AG04449 (cell line): ENCODE measurements at regions not wholly inside any gene's neighbourhood (a gene's known extent, or its start where the extent isn't known, plus 50 kb on each side); places are given as distances from the start of the nearest gene placed in this dataset.

Experiments
- CTCF ChIA-PET: fragments of 350-600 bp; formaldehyde crosslinking; extraction: SDS; loops from one replicate; lab custom pipeline; 2021; ENCODE audit warnings: antibody characterized with exemption; lab: Yijun Ruan, JAX
- POLR2A ChIA-PET: fragments of 400-600, 350-600 bp; formaldehyde crosslinking; extraction: SDS; loops from one replicate; lab custom pipeline; 2020; ENCODE audit warnings: antibody characterized with exemption, inconsistent platforms; lab: Yijun Ruan, JAX
- DNase-seq: peaks from one replicate; pipeline ENCODE4 v3.0.0-alpha.2; 2010; ENCODE audit warnings: low read depth, low spot score
- H3K4me3 ChIP-seq: 2 replicates; pipeline ENCODE4 v1.5.1; 2011; ENCODE audit warnings: low read depth, mild to moderate bottlenecking, control low read depth, low read length
- CTCF ChIP-seq: IDR thresholded peaks from one replicate; pipeline ENCODE4 v1.5.1; 2011; ENCODE audit warnings: mild to moderate bottlenecking, moderate library complexity, low read length, control low read depth, inconsistent platforms; ENCODE audit not compliant: insufficient read depth; ENCODE audit errors: missing control alignments

GRCh38 chr13:106905380-106906162 lies 337.6 kb upstream of the ARGLU1 start:
- TF ChIP-seq CTCF, result no peak
- H3K4me3 ChIP-seq, result no peak overlapping the region
- ChIA-PET CTCF (no interaction called here), POLR2A (no interaction called here)
- DNase-seq, result no peak

GRCh38 chr13:106899442-106899841 lies 331.5 kb upstream of the ARGLU1 start:
- CTCF ChIA-PET, result no interaction called here
- no peak overlapping the region for H3K4me3 ChIP-seq
- POLR2A ChIA-PET, result no interaction called here
- no peak for TF ChIP-seq CTCF
- no peak for DNase-seq

DNA sequence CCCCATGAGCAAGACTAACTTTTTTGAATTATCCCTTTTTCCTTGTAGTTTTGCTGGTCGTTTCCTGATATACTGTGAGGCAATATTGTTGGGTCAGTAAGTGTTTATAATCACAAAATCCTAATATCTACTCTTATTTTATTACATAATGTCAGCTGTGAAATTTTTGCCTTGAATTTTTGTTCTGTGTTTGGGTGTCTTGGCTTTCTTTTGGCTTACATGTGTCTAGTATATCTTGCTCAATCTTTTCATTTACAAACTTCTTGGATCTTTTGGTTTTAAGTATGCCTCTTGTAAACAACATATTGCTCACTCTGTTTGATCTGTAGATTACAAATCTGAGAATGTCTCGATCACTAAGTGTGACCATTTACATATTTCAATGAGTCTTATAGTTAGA lies 330.3 kb upstream of the ARGLU1 start:
- no peak overlapping the region for H3K4me3 ChIP-seq
- TF ChIP-seq CTCF, result no peak
- ChIA-PET CTCF (no interaction called here), POLR2A (no interaction called here)
- DNase-seq, result no peak

- CTCF ChIA-PET, result no interaction called here
- DNase-seq, result no peak
- no peak for TF ChIP-seq CTCF
- POLR2A ChIA-PET, result no interaction called here
- no peak overlapping the region for H3K4me3 ChIP-seq
Measured at GRCh38 chr13:106888148-106888547, 320.2 kb upstream of the ARGLU1 start.

GRCh38 chr13:106887686-106888085 lies 319.7 kb upstream of the ARGLU1 start:
- no peak for TF ChIP-seq CTCF
- ChIA-PET POLR2A (no interaction called here), CTCF (no interaction called here)
- DNase-seq, result no peak
- H3K4me3 ChIP-seq, result no peak overlapping the region

DNA sequence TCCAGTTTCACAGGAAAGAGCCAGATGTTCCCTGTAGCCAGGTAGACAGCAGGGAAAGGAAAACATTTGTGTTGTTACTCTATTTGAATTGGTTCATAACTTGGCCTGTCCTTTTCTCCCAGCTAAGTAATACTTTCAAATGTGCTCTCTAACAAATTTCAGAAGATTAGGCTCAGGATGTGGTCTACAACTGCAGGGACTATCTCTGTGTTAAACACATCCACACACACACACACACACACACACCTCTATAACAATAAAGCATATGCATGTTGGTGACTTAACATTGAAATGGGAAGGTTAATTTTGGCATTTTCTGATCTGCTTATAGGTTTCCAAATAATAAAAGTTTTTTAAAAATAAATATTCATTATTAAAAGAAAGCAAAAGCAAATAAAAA lies 316.0 kb upstream of the ARGLU1 start:
- H3K4me3 ChIP-seq, result no peak overlapping the region
- DNase-seq, result no peak
- TF ChIP-seq CTCF, result no peak
- CTCF ChIA-PET, result no interaction called here
- POLR2A ChIA-PET, result no interaction called here
